ENCODE measurements at regions not wholly inside any gene's neighbourhood (a gene's known extent, or its start where the extent isn't known, plus 50 kb on each side); places are given as distances from the start of the nearest gene placed in this dataset.

GRCh38 chr13:44230736-44231135 is 142.9 kb upstream of the SERP2 start:
- no peak for TF ChIP-seq CTCF (IDR thresholded peaks at IDR 0.05)
- TF ChIP-seq POLR2A (IDR thresholded peaks at IDR 0.05): no peak

Data from uterus (tissue), 2 donors.